AG04450 (cell line): ENCODE measurements at regions not wholly inside any gene's neighbourhood (a gene's known extent, or its start where the extent isn't known, plus 50 kb on each side); places are given as distances from the start of the nearest gene placed in this dataset.

Experiments
- CTCF ChIA-PET: fragments of 300-600, 350-600 bp; formaldehyde crosslinking; extraction: SDS; loops from one replicate; lab custom pipeline; 2022; ENCODE audit warnings: antibody characterized with exemption, inconsistent platforms; lab: Charles Lee
- POLR2A ChIA-PET: fragments of 350-600 bp; formaldehyde crosslinking; extraction: SDS; loops from one replicate; lab custom pipeline; 2021; ENCODE audit warnings: antibody characterized with exemption, inconsistent platforms; lab: Yijun Ruan, JAX
- DNase-seq: peaks from one replicate; pipeline ENCODE4 v3.0.0-alpha.2; 2011; ENCODE audit warnings: low read depth, low spot score
- H3K27ac ChIP-seq: one replicate; pipeline ENCODE4 v1.5.1; 2012; ENCODE audit warnings: low read depth, low read length, control low read depth
- H3K27me3 ChIP-seq: one replicate; pipeline ENCODE4 v1.6.0; 2012; ENCODE audit warnings: low read length; ENCODE audit not compliant: control insufficient read depth, insufficient read depth
- H3K4me3 ChIP-seq: 2 replicates; pipeline ENCODE4 v1.5.1; 2011; ENCODE audit warnings: mild to moderate bottlenecking, low read depth, low read length, control low read depth
- H3K9me3 ChIP-seq: 2 replicates; pipeline ENCODE4 v1.5.1; 2012; ENCODE audit warnings: low read length; ENCODE audit not compliant: control insufficient read depth, insufficient read depth
- TF ChIP-seq, protein P1 (sequence below): IDR thresholded peaks from 2 replicates; pipeline ENCODE4 v1.5.1; 2011; ENCODE audit warnings: low read depth, low read length, control low read depth, inconsistent platforms

DNA sequence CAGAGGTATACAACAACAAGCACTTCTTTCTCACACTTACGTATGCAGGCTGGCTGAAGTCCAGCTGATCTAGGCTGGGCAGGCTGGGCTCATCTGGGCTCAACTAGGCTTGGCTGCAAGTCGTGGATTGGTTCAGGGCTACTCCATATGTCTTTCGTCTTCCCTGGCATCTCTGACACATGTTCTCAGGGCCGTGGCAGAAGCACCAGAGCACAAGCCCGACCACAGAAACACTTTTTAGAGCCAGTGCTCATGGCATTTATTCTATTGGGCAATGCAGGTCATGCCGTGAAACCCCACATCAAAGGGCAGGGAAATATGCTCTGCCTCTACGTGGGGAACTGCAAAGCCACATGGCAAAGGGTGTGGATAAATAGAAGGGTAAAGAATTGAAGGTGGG, 93.8 kb downstream of the RIN2 start:
- ChIA-PET POLR2A (no interaction called here), CTCF (no interaction called here)
- H3K27me3 ChIP-seq, result no peaks in the 10 kb centered on the region
- TF ChIP-seq, protein P1, sequence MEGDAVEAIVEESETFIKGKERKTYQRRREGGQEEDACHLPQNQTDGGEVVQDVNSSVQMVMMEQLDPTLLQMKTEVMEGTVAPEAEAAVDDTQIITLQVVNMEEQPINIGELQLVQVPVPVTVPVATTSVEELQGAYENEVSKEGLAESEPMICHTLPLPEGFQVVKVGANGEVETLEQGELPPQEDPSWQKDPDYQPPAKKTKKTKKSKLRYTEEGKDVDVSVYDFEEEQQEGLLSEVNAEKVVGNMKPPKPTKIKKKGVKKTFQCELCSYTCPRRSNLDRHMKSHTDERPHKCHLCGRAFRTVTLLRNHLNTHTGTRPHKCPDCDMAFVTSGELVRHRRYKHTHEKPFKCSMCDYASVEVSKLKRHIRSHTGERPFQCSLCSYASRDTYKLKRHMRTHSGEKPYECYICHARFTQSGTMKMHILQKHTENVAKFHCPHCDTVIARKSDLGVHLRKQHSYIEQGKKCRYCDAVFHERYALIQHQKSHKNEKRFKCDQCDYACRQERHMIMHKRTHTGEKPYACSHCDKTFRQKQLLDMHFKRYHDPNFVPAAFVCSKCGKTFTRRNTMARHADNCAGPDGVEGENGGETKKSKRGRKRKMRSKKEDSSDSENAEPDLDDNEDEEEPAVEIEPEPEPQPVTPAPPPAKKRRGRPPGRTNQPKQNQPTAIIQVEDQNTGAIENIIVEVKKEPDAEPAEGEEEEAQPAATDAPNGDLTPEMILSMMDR, result no peak
- H3K27ac ChIP-seq, result no peak overlapping the region
- no peaks in the 10 kb centered on the region for H3K9me3 ChIP-seq
- DNase-seq, result no peak
- H3K4me3 ChIP-seq, result no peak overlapping the region

DNA sequence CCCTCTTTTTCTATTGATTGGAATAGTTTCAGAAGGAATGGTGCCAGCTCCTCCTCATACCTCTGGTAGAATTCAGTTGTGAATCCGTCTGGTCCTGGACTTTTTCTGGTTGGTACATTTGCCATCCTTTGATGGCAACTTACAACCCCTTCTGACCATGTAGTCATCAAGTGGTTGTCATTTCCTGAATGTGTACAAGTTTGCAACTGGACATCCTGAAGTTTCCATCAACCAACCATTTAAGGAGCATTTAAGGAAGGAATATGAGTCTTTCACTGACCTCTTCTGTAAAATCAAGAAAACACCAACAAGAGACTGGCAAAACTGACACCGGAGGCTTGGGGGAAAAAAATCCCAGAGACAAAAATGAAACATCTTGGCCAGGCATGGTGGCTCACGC, 97.4 kb downstream of the RIN2 start:
- DNase-seq, result no peak
- Histone ChIP-seq H3K9me3 (no peaks in the 10 kb centered on the region), H3K4me3 (no peak overlapping the region), H3K27ac (no peak overlapping the region), H3K27me3 (no peaks in the 10 kb centered on the region)
- CTCF ChIA-PET, result no interaction called here
- TF ChIP-seq, protein P1, result no peak
- POLR2A ChIA-PET, result no interaction called here

DNA sequence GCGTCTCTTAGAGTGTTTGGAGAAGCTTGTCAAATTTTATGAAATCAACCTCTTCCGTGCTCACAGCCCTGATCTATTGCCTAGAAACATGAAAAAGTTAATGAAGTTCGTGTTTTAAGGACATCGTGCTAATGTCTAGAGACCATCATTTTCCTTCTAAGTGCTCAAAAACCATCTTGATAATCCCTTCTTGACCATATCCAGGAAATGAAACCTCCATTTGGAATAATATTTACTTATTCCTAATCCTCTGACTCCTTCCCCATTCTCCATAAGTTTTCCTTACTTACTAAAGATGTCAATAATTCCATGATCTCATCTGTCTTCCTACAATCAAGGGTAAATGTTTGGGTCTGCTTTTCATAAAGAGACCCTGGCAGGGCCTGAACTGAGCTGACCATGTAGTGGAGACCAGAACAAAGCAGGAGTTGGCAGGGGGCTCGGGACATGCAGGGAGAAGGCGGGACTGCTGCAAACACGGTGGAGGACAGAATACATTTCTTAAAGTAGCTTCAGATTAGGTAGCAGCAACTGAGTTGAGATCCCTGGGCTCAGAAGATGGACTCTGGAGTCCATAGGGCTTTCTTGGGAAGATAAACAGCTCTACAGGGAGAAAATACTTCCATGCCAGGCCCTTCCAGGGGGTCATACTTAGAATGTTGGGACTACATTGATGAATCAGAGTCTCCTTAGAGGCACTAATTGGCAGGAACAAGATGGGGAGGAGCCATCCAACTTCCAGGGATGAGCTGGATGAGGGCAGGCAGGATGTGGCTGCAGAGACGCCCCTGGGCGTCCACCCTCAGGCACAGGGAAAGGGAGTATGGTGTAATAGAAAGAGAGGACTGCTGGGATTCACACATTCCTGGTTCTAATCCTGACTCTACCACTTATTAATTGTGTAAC, 100.7 kb downstream of the RIN2 start:
- no peaks in the 10 kb centered on the region for H3K27me3 ChIP-seq
- ChIA-PET CTCF (interaction anchor here (1.7 kb wide), 1 partner anchor 31 kb away, joined by 7 read pairs; no protein-coding TSS in a partner anchor), POLR2A (no interaction called here)
- TF ChIP-seq, protein P1, result no peak
- no peak overlapping the region for H3K4me3 ChIP-seq
- DNase-seq, result no peak
- no peak overlapping the region for H3K27ac ChIP-seq
- no peaks in the 10 kb centered on the region for H3K9me3 ChIP-seq

DNA sequence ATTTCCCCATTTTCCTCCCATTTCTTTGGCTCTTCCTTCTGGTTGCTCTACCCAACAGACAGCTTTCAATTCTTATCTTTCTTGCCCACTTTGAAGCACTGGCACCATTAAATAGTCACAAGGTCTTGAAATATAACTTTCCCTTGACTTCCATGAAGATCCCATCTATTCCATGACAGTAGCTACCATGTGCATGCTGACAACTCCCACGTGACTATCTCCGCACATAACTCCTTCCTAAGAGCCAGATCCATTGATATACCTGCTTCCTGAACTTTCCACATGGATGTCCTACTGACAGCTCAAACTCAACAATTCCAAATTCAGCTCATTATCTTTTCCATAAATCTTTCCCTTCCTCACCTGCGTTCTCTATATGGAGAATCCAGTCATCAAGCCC, 101.4 kb downstream of the RIN2 start:
- CTCF ChIA-PET, result interaction anchor here (1.7 kb wide), 1 partner anchor 31 kb away, joined by 7 read pairs; no protein-coding TSS in a partner anchor
- TF ChIP-seq, protein P1, result no peak
- no peak overlapping the region for H3K27ac ChIP-seq
- no peak for DNase-seq
- no peaks in the 10 kb centered on the region for H3K27me3 ChIP-seq
- H3K9me3 ChIP-seq, result no peaks in the 10 kb centered on the region
- POLR2A ChIA-PET, result no interaction called here
- H3K4me3 ChIP-seq, result no peak overlapping the region

DNA sequence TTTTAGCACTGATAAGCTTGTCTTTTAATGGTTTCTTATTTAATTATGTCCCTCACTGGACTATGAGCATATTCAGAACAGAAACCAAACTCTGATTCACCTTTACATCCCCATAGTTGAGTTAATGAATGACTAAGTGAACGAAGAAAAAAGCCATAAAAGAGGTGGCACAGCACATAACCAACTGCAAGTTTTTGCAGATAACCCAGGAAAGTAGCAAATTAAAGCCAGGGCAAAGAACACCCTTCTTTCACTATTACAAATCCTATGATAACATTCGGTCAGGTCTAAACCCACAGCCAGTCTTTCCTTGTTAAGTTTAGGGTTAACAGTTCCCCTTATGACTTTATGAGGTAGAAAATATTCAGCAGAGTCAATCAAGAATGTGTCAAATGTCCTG, 102.7 kb downstream of the RIN2 start:
- Histone ChIP-seq H3K27me3 (no peaks in the 10 kb centered on the region), H3K4me3 (no peak overlapping the region), H3K9me3 (no peaks in the 10 kb centered on the region), H3K27ac (no peak overlapping the region)
- TF ChIP-seq, protein P1, result no peak
- CTCF ChIA-PET, result interaction anchor here (1.7 kb wide), 1 partner anchor 33 kb away, joined by 7 read pairs; no protein-coding TSS in a partner anchor
- POLR2A ChIA-PET, result interaction anchor here (0.6 kb wide), 1 partner anchor 44 kb away, joined by 3 read pairs; no protein-coding TSS in a partner anchor
- no peak for DNase-seq
